DND-41 (cell line): ENCODE measurements at regions not wholly inside any gene's neighbourhood (a gene's known extent, or its start where the extent isn't known, plus 50 kb on each side); places are given as distances from the start of the nearest gene placed in this dataset.

ENCODE experiments used
- ATAC-seq: fragments of 200-7000 bp; cut with Tn5 transposase; 3 replicates; pipeline ENCODE4 v1.9.1; 2021; ENCODE audit warnings: low read depth; ENCODE audit not compliant: insufficient read depth
- DNase-seq: peaks from one replicate; pipeline ENCODE4 v3.0.0-alpha.2; 2020
- H2AFZ ChIP-seq: 2 replicates; pipeline ENCODE4 v1.6.0; 2012; ENCODE audit warnings: low read depth, low read length
- H3K27ac ChIP-seq: 2 replicates; pipeline ENCODE4 v1.5.1; 2012; ENCODE audit warnings: low read length, inconsistent platforms
- H3K27me3 ChIP-seq: fragments of 200-600 bp; sonication (generic); 2 replicates; pipeline ENCODE4 v1.6.0; 2012; ENCODE audit warnings: low read length, mild to moderate bottlenecking, inconsistent platforms; ENCODE audit not compliant: insufficient read depth, poor library complexity
- H3K36me3 ChIP-seq: 2 replicates; pipeline ENCODE4 v1.5.1; 2012; ENCODE audit warnings: low read length, inconsistent platforms; ENCODE audit not compliant: insufficient read depth
- H3K4me1 ChIP-seq: 2 replicates; pipeline ENCODE4 v1.5.1; 2012; ENCODE audit warnings: mild to moderate bottlenecking, low read length; ENCODE audit not compliant: insufficient read depth
- H3K4me2 ChIP-seq: 2 replicates; pipeline ENCODE4 v1.6.0; 2012; ENCODE audit warnings: mild to moderate bottlenecking, moderate library complexity, low read length, inconsistent platforms; ENCODE audit not compliant: insufficient read depth
- H3K4me3 ChIP-seq, 2 experiments: fragments of 200-600 bp in 1 of 2; shearing (Covaris generic) in 1 of 2; 2 replicates each; pipeline ENCODE4 v1.5.1; 2012 to 2016; ENCODE audit warnings: inconsistent platforms in 2 of 2, low read length in 2 of 2, mild to moderate bottlenecking in 2 of 2, low read depth in 1 of 2, moderate library complexity in 1 of 2
- H3K79me2 ChIP-seq: 2 replicates; pipeline ENCODE4 v1.6.0; 2012; ENCODE audit warnings: low read length, inconsistent platforms; ENCODE audit not compliant: insufficient read depth
- H3K9ac ChIP-seq: 2 replicates; pipeline ENCODE4 v1.6.0; 2012; ENCODE audit warnings: low read depth, mild to moderate bottlenecking, inconsistent platforms, low read length, moderate library complexity
- H3K9me3 ChIP-seq: 2 replicates; pipeline ENCODE4 v1.5.1; 2012; ENCODE audit warnings: low read length, moderate library complexity, mild to moderate bottlenecking, inconsistent platforms; ENCODE audit not compliant: insufficient read depth, severe bottlenecking
- H4K20me1 ChIP-seq: 2 replicates; pipeline ENCODE4 v1.6.0; 2012; ENCODE audit warnings: low read length; ENCODE audit not compliant: insufficient read depth
- CTCF ChIP-seq: IDR thresholded peaks from 2 replicates; pipeline ENCODE4 v1.5.1; 2012; ENCODE audit warnings: borderline replicate concordance, low read length, moderate library complexity, mild to moderate bottlenecking; ENCODE audit not compliant: poor library complexity, severe bottlenecking; ENCODE audit errors: extremely low read depth
- EZH2 ChIP-seq: IDR thresholded peaks from 3 replicates; pipeline ENCODE4 v1.6.1; 2012; ENCODE audit warnings: borderline replicate concordance, low read depth, mild to moderate bottlenecking, moderate library complexity, low read length, inconsistent platforms; ENCODE audit not compliant: severe bottlenecking

- no peak overlapping the region for H3K4me3 ChIP-seq
- H2AFZ ChIP-seq = no peak overlapping the region
- no peaks in the 10 kb centered on the region for H3K9me3 ChIP-seq
- no peak overlapping the region for H3K9ac ChIP-seq
- no peak overlapping the region for H3K27ac ChIP-seq
- no peaks in the 10 kb centered on the region for H3K36me3 ChIP-seq
- H3K79me2 ChIP-seq = no peaks in the 10 kb centered on the region
- TF ChIP-seq CTCF = no peak
- no peak for TF ChIP-seq EZH2
- ATAC-seq (no peak), DNase-seq (no peak)
- H4K20me1 ChIP-seq = no peaks in the 10 kb centered on the region
- no peak overlapping the region for H3K4me2 ChIP-seq
- H3K4me1 ChIP-seq = no peaks in the 10 kb centered on the region
- H3K27me3 ChIP-seq = no peaks in the 10 kb centered on the region
Observed at GRCh38 chr2:19677215-19677777, 224.5 kb downstream of the TTC32 start.

GRCh38 chr2:19676770-19677169 lies 225.0 kb downstream of the TTC32 start:
- H3K4me2 ChIP-seq = no peak overlapping the region
- no peak for DNase-seq
- H3K79me2 ChIP-seq = no peaks in the 10 kb centered on the region
- no peaks in the 10 kb centered on the region for H3K9me3 ChIP-seq
- no peak overlapping the region for H3K27ac ChIP-seq
- H3K36me3 ChIP-seq = no peaks in the 10 kb centered on the region
- no peaks in the 10 kb centered on the region for H3K4me1 ChIP-seq
- no peak for ATAC-seq
- no peaks in the 10 kb centered on the region for H4K20me1 ChIP-seq
- H3K27me3 ChIP-seq = no peaks in the 10 kb centered on the region
- H3K9ac ChIP-seq = no peak overlapping the region
- H3K4me3 ChIP-seq = no peak overlapping the region
- TF ChIP-seq CTCF (no peak), EZH2 (no peak)
- H2AFZ ChIP-seq = no peak overlapping the region

DNA sequence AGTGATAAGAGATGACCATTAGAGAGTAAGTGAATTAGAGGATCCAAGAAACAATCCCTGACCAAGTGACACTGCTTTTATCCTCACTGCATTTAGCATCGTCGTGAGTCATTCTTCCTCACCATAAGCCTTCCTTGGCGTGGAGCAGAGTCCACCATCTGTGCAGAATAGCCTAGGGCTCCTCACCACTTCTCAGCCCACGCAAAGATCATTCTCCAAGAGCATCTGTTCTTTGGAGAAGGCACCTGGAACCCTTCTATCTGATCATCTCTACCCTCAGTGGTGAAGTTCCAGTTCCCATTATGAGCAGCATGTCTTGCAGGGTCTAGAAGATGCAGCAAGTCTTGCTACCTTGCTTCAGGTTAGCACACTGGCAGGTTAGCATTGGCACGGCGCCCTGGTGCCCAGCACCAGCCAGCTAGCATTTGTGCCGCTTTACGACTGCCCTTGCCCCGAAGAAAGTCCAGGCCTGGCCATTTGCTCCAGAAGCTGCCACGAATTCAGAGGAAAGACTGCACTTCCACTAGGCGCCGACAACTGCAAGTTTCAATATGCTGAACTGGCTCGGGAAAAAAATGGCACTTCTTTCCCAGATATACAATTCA lies 225.8 kb downstream of the TTC32 start:
- H3K27ac ChIP-seq = no peak overlapping the region
- ATAC-seq (no peak), DNase-seq (no peak)
- no peak overlapping the region for H2AFZ ChIP-seq
- H3K4me2 ChIP-seq = no peak overlapping the region
- H3K36me3 ChIP-seq = no peaks in the 10 kb centered on the region
- no peaks in the 10 kb centered on the region for H3K79me2 ChIP-seq
- TF ChIP-seq CTCF (no peak), EZH2 (no peak)
- H3K4me3 ChIP-seq = no peak overlapping the region
- no peaks in the 10 kb centered on the region for H3K9me3 ChIP-seq
- H3K9ac ChIP-seq = no peak overlapping the region
- H3K4me1 ChIP-seq = no peaks in the 10 kb centered on the region
- no peaks in the 10 kb centered on the region for H4K20me1 ChIP-seq
- H3K27me3 ChIP-seq = no peaks in the 10 kb centered on the region
